ENCODE measurements at regions not wholly inside any gene's neighbourhood (a gene's known extent, or its start where the extent isn't known, plus 50 kb on each side); places are given as distances from the start of the nearest gene placed in this dataset.

- TF ChIP-seq CTCF (conservative IDR thresholded peaks at IDR 0.05; ENCODE audit: low read length) (no peak), EZH2phosphoT487 (IDR thresholded peaks at IDR 0.05; ENCODE audit: borderline replicate concordance, low read depth, low read length) (no peak)
Measured at GRCh38 chr22:25386538-25386884, 167.1 kb downstream of the CRYBB2 start.

Measured in OCI-LY7 (cell line).